ENCODE measurements at regions not wholly inside any gene's neighbourhood (a gene's known extent, or its start where the extent isn't known, plus 50 kb on each side); places are given as distances from the start of the nearest gene placed in this dataset.

DNA sequence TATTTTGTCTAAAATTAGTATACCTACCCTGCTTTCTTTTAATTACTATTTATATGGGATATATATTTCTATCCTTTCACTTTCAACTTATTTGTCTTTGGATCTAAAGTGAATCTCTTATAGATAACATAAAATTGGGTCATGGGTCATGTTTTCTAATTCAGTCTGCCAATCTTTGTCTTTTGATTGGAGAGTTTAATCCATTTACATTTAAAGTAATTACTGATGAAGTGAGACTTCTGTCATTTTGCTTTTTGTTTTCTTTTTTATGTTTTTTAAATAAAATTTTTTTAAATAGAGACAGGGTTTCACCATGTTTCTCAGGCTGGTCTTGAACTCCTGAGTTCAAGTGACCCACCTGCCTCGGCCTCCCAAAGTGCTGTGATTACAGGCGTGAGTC is 50.5 kb upstream of the PRDM1 start:
- TF ChIP-seq, protein P1, sequence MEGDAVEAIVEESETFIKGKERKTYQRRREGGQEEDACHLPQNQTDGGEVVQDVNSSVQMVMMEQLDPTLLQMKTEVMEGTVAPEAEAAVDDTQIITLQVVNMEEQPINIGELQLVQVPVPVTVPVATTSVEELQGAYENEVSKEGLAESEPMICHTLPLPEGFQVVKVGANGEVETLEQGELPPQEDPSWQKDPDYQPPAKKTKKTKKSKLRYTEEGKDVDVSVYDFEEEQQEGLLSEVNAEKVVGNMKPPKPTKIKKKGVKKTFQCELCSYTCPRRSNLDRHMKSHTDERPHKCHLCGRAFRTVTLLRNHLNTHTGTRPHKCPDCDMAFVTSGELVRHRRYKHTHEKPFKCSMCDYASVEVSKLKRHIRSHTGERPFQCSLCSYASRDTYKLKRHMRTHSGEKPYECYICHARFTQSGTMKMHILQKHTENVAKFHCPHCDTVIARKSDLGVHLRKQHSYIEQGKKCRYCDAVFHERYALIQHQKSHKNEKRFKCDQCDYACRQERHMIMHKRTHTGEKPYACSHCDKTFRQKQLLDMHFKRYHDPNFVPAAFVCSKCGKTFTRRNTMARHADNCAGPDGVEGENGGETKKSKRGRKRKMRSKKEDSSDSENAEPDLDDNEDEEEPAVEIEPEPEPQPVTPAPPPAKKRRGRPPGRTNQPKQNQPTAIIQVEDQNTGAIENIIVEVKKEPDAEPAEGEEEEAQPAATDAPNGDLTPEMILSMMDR (IDR thresholded peaks at IDR 0.05; ENCODE audit: low read depth, low read length, missing control alignments) = no peak
- DNase-seq (ENCODE audit: low read depth) = no peak
- H3K4me3 ChIP-seq (ENCODE audit: low read depth, low read length) = no peak overlapping the region

DNA sequence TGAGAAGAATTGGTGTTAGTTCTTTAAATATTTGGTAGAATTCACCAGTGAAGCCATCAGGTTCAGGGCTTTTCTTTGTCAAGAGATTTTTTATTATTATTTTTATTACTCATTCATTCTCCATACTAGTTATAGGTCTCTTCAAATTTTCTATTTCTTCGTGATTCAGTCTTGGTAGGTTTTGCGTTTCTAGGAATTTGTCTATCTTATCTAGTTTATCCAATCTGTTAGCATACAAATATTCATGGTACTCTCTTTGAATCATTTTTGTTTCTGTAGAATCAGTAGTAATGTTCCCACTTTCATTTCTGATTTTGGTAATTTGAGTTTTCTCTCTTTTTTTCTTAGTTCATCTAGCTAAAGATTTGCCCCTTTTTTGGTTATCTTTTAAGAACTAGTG is 52.3 kb upstream of the PRDM1 start:
- no peak overlapping the region for H3K4me3 ChIP-seq (ENCODE audit: low read depth, low read length)
- no peak for DNase-seq (ENCODE audit: low read depth)
- TF ChIP-seq, protein P1 (IDR thresholded peaks at IDR 0.05; ENCODE audit: low read depth, low read length, missing control alignments) = no peak

DNA sequence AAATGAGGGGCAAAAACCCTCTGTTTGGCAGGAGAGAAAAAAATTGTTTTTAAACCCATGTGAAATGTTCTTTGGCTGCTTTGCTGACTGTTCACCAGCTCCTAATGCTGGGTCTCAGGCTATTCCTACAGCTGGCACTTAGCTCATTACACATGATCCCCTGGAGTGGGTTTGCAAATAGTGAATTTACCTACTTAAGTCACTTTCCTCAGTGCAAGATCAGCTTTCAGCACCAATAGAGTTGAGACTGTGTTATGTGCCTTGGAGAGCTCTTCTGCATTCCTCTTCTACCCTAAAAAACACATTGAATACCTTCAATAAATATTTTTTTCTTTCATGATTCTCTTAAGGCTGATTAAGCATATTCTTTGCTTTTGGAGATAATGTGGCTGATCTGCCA is 58.4 kb upstream of the PRDM1 start:
- TF ChIP-seq, protein P1 (IDR thresholded peaks at IDR 0.05; ENCODE audit: low read depth, low read length, missing control alignments) = no peak
- H3K4me3 ChIP-seq (ENCODE audit: low read depth, low read length) = no peak overlapping the region
- DNase-seq (ENCODE audit: low read depth) = no peak

DNA sequence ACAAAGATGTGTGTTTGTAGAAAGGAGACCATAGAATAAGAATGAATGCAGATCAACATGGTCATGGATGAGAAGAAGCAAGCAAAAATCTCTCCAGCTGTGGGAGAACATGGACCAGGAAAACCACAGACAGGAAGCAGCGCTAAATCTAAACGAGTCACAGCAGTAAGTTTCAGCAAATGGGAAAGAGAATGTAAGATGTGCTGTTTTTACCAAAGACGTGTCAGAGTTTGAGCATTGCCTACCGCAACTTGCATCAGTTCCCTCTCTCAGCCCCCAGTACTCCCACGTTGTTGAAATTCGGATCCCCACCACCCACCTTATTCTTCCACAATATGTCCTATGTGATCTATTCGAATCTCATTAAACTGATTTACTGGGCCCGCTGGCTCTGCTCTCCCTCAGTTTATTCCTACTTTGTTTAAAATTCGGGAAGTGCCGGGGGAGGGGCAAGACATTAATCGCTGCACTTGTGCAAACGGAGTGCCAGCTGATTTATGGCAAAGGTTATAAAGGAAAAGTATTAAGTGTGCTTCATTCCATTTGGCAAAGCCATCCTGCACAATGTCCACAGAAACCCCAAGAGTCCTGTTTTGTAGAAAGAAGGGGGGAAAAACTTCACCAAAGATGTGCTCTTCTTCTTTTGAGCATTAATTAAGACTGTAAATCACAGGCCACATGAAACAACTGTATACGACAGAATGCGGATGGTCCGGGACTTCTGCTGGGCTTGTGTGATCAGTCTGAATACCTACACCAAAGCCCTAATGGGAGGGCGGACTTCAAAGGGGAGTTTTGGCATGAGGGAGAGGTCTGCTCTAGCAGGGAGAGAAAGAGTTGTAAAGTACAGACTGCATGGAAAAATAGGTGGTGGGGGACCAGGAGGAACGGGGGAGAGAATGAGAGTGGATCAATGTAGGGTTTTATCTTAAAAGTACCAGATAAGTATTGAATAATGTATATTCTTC is 59.1 kb upstream of the PRDM1 start:
- TF ChIP-seq, protein P1 (IDR thresholded peaks at IDR 0.05; ENCODE audit: low read depth, low read length, missing control alignments) = no peak
- H3K4me3 ChIP-seq (ENCODE audit: low read depth, low read length) = no peak overlapping the region
- DNase-seq (ENCODE audit: low read depth) = no peak

DNA sequence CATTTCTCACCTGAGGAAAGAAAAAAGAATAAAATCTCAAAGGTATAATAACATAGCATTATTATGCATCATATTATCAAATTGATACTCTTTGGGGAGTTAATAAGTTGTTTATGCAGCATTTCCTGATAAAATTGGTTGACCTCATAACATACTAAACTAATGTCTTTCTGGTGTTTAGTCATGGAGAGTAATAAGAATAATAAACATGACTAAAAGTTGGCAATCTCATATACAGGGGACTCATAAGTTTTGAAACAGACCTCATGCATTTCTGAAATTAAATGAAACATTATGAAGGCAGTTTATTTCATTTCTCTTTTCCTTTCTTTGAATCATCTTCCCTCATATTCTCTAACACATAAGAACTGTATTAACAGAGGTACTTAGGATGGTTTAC is 60.5 kb upstream of the PRDM1 start:
- DNase-seq (ENCODE audit: low read depth) = no peak

DNA sequence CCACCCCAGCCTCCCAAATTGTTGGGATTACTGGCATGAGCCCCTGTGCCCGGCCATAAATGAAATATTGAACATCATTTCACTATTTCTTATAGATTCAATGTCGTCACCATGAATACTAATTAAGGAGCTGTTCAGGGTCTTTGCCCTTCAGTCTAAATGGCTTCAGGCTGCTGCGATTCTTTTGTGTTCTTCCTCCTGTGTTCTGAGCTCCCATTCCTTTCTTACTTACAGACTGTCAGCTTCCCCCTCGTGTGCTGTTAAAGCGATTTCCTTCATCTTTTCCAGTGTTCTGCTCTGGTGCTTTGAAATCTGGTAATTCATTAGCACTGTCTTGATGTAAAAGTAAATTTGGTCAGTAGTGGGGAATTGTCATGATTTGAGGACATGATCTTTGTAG is 63.3 kb upstream of the PRDM1 start:
- TF ChIP-seq, protein P1 (IDR thresholded peaks at IDR 0.05; ENCODE audit: low read depth, low read length, missing control alignments) = no peak
- no peak overlapping the region for H3K4me3 ChIP-seq (ENCODE audit: low read depth, low read length)
- no peak for DNase-seq (ENCODE audit: low read depth)

More for the DNA sequence above, 60.5 kb upstream of the PRDM1 start:
- H3K4me3 ChIP-seq (ENCODE audit: low read depth, low read length) = no peak overlapping the region
- TF ChIP-seq, protein P1 (IDR thresholded peaks at IDR 0.05; ENCODE audit: low read depth, low read length, missing control alignments) = no peak

DNA sequence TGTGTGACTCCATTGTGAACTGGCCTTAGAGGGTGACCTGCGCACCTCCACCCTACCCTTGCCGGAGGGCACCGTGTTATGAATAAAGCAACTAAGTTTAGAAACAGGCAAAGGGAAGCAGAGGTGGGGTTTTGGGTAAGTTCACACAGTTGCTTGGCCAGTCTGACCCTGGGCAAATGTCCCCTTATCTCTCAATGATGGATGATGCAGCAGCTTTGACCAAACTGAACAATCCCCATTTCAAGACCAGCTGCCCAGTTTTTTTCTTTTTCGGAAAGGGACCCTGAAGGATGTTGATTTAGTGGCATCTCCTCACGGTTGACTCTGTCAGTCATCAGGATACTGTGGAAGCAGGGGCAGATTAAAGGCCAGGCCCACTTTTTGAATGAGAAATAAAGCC is 68.7 kb upstream of the PRDM1 start:
- TF ChIP-seq, protein P1 (IDR thresholded peaks at IDR 0.05; ENCODE audit: low read depth, low read length, missing control alignments) = no peak
- no peak overlapping the region for H3K4me3 ChIP-seq (ENCODE audit: low read depth, low read length)
- DNase-seq (ENCODE audit: low read depth) = no peak

All from GM12864 (cell line).